HG02938 (cell line): ENCODE measurements at regions not wholly inside any gene's neighbourhood (a gene's known extent, or its start where the extent isn't known, plus 50 kb on each side); places are given as distances from the start of the nearest gene placed in this dataset.

ENCODE experiments used
- ATAC-seq: cut with Tn5 transposase; IDR thresholded peaks from one replicate; pipeline ENCODE4 v1.9.1; 2021; ENCODE audit warnings: mild to moderate bottlenecking, moderate library complexity; ENCODE audit not compliant: unreplicated experiment

- ATAC-seq, result no peak
These were observed 131.6 kb downstream of the PTGER3 start for GRCh38 chr1:70916034-70916427.

GRCh38 chr1:70919706-70920323, 127.8 kb downstream of the PTGER3 start:
- ATAC-seq, result no peak
